ENCODE measurements at regions not wholly inside any gene's neighbourhood (a gene's known extent, or its start where the extent isn't known, plus 50 kb on each side); places are given as distances from the start of the nearest gene placed in this dataset.
"Not testable (repeated sequence)": the region's sequence is repeated elsewhere in the genome, so short reads cannot be mapped to it uniquely, and the experiment has no call there.

- no peaks in the 10 kb centered on the region for H3K36me3 ChIP-seq (ENCODE audit: control insufficient read depth, insufficient read depth, low read length)
- DNase-seq, result no peak
- H3K27me3 ChIP-seq (ENCODE audit: control insufficient read depth, insufficient read depth, low read length), result peaks cover 4% of the 10 kb centered on the region
- H3K9me3 ChIP-seq (replicated peaks; ENCODE audit: control insufficient read depth, low read depth, low read length), result no peaks in the 10 kb centered on the region
- H3K4me1 ChIP-seq (ENCODE audit: control insufficient read depth, insufficient read depth, low read length), result no peaks in the 10 kb centered on the region
- 82% methylated on average over 6 of the region's 12 CpGs for WGBS (ENCODE audit: insufficient coverage)
- H3K27ac ChIP-seq (ENCODE audit: low read length), result no peak overlapping the region
- H3K4me3 ChIP-seq (ENCODE audit: low read length), result no peak overlapping the region
These were observed 265.2 kb upstream of the MSX2 start for GRCh38 chr5:174459071-174459702.

- DNase-seq, result no peak
- no peak overlapping the region for H3K4me3 ChIP-seq (ENCODE audit: low read length)
- 60% methylated on average over 7 of the region's 9 CpGs for WGBS (ENCODE audit: insufficient coverage)
- no peaks in the 10 kb centered on the region for H3K9me3 ChIP-seq (replicated peaks; ENCODE audit: control insufficient read depth, low read depth, low read length)
- no peaks in the 10 kb centered on the region for H3K36me3 ChIP-seq (ENCODE audit: control insufficient read depth, insufficient read depth, low read length)
- H3K4me1 ChIP-seq (ENCODE audit: control insufficient read depth, insufficient read depth, low read length), result no peaks in the 10 kb centered on the region
- H3K27ac ChIP-seq (ENCODE audit: low read length), result no peak overlapping the region
- peaks cover 4% of the 10 kb centered on the region for H3K27me3 ChIP-seq (ENCODE audit: control insufficient read depth, insufficient read depth, low read length)
These were observed 264.4 kb upstream of the MSX2 start for GRCh38 chr5:174459832-174460448.

- H3K4me3 ChIP-seq (ENCODE audit: low read length), result no peak overlapping the region
- WGBS (ENCODE audit: insufficient coverage), result no CpG with 5 or more reads among the region's 4 CpGs
- no peak for DNase-seq
These were observed 262.3 kb upstream of the MSX2 start for GRCh38 chr5:174462129-174462528.

DNA sequence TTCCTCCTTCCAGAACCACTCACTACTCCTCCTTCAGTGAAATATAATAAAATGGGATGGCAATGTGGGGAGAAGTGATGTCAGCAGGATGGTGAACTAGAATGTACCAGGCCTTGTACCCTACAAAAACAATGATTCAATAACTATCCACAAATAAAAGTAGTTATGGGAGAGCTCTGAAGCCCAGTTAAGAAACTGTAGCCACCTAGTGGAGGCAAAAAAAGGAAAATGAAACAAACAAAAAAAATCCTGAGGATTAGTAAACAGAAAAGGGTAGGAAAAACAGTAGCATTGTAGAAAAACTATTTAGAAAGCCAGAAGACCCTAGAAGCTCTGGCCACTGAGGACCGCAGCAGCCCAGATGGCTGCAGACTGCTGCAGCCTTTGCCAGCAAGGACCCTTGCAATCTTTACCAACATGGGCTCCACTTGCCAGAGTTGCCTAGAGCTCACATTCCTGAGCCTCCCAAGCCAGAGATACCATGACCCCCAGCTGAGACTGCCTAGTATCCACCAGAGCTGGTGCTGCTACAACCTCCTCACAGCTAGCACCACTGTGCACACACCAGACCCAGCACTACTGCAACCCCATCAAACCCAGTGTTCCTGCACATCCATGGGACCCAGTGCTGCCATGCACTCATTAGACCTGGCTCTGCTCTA, 259.7 kb upstream of the MSX2 start:
- no peak for DNase-seq
- Histone ChIP-seq H3K4me1 (ENCODE audit: control insufficient read depth, insufficient read depth, low read length) (no peaks in the 10 kb centered on the region), H3K4me3 (ENCODE audit: low read length) (no peak overlapping the region), H3K27me3 (ENCODE audit: control insufficient read depth, insufficient read depth, low read length) (peaks cover 4% of the 10 kb centered on the region), H3K9me3 (replicated peaks; ENCODE audit: control insufficient read depth, low read depth, low read length) (no peaks in the 10 kb centered on the region), H3K27ac (ENCODE audit: low read length) (no peak overlapping the region), H3K36me3 (ENCODE audit: control insufficient read depth, insufficient read depth, low read length) (no peaks in the 10 kb centered on the region)
- WGBS (ENCODE audit: insufficient coverage), result 91% methylated on average over 1 of the region's 1 CpG

More at GRCh38 chr5:174462129-174462528, 262.3 kb upstream of the MSX2 start:
- Histone ChIP-seq H3K9me3 (replicated peaks; ENCODE audit: control insufficient read depth, low read depth, low read length) (no peaks in the 10 kb centered on the region), H3K27me3 (ENCODE audit: control insufficient read depth, insufficient read depth, low read length) (peaks cover 4% of the 10 kb centered on the region), H3K27ac (ENCODE audit: low read length) (no peak overlapping the region), H3K36me3 (ENCODE audit: control insufficient read depth, insufficient read depth, low read length) (no peaks in the 10 kb centered on the region), H3K4me1 (ENCODE audit: control insufficient read depth, insufficient read depth, low read length) (no peaks in the 10 kb centered on the region)

DNA sequence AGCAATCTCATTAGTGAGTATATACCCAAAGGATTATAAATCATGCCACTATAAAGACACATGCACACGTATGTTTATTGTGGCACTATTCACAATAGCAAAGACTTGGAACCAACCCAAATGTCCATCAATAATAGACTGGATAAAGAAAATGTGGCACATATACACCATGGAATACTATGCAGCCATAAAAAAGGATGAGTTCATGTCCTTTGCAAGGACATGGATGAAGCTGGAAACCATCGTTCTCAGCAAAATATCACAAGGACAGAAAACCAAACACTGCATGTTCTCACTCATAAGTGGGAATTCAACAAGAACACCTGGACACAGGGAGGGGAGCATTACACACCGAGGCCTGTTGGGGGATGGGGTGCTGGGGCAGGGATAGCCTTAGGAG, 252.9 kb upstream of the MSX2 start:
- H3K4me3 ChIP-seq (ENCODE audit: low read length); DNase-seq; H3K27ac ChIP-seq (ENCODE audit: low read length); H3K27me3 ChIP-seq (ENCODE audit: control insufficient read depth, insufficient read depth, low read length); H3K4me1 ChIP-seq (ENCODE audit: control insufficient read depth, insufficient read depth, low read length); H3K9me3 ChIP-seq (replicated peaks; ENCODE audit: control insufficient read depth, low read depth, low read length); H3K36me3 ChIP-seq (ENCODE audit: control insufficient read depth, insufficient read depth, low read length): not testable (repeated sequence)
- WGBS (ENCODE audit: insufficient coverage), result no CpG with 5 or more reads among the region's 3 CpGs

DNA sequence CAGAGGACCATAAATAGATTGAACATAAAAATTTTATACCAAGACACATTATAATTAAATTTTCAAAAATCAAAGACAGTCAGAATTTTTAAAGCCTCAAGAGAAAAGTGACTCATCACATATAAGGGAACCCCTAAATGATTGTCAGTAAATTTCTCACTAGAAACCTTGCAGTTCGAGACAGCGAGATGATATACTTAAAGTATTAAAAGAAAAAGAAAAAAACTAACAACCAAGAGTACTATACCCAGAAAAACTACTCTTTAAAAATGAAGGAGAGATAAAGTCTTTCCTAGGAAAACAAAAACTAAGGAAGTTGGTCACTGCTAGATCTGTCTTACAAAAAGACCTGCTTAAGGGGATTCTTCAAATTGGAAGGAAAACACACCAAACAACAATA, 251.4 kb upstream of the MSX2 start:
- no peak for DNase-seq
- H3K36me3 ChIP-seq (ENCODE audit: control insufficient read depth, insufficient read depth, low read length), result no peaks in the 10 kb centered on the region
- no peak overlapping the region for H3K27ac ChIP-seq (ENCODE audit: low read length)
- H3K4me1 ChIP-seq (ENCODE audit: control insufficient read depth, insufficient read depth, low read length), result no peaks in the 10 kb centered on the region
- no peaks in the 10 kb centered on the region for H3K27me3 ChIP-seq (ENCODE audit: control insufficient read depth, insufficient read depth, low read length)
- H3K4me3 ChIP-seq (ENCODE audit: low read length), result no peak overlapping the region
- no peaks in the 10 kb centered on the region for H3K9me3 ChIP-seq (replicated peaks; ENCODE audit: control insufficient read depth, low read depth, low read length)
- WGBS (ENCODE audit: insufficient coverage), result no CpG with 5 or more reads among the region's 2 CpGs

DNA sequence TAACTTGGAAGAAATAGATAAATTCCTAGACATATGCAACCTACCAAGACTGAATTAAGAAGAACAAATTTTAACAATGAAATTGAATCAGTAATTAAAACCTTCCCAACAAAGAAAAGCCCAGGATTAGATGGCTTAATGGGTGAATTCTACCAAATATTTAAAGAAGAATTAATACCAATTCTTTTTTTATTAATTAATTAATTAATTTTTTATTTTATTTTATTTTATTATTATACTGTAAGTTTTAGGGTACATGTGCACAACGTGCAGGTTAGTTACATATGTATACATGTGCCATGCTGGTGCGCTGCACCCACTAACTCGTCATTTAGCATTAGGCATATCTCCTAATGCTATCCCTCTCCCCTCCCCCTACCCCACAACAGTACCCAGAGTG, 248.4 kb upstream of the MSX2 start:
- not testable (repeated sequence) for DNase-seq; H3K4me1 ChIP-seq (ENCODE audit: control insufficient read depth, insufficient read depth, low read length); H3K9me3 ChIP-seq (replicated peaks; ENCODE audit: control insufficient read depth, low read depth, low read length); H3K27ac ChIP-seq (ENCODE audit: low read length); H3K36me3 ChIP-seq (ENCODE audit: control insufficient read depth, insufficient read depth, low read length); H3K27me3 ChIP-seq (ENCODE audit: control insufficient read depth, insufficient read depth, low read length); H3K4me3 ChIP-seq (ENCODE audit: low read length)
- no CpG with 5 or more reads among the region's 3 CpGs for WGBS (ENCODE audit: insufficient coverage)

DNA sequence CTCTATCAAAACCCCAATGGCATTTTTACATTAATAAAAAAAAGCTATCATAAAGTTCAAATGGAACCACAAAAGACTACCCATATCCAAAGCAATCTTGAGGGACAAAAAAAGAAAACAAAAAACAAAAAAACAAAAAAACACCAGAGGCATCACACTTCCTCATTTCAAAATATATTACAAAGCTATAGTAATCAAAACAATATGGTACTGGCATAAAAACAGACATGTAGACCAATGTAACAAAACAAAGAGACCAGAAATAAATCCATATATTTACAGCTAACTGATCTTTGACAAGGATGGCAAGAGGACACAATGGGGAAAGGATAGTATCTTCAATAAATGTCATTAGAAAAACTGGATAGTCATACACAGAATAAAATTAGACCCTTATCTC, 245.1 kb upstream of the MSX2 start:
- H3K36me3 ChIP-seq (ENCODE audit: control insufficient read depth, insufficient read depth, low read length), result no peaks in the 10 kb centered on the region
- DNase-seq, result no peak
- no peak overlapping the region for H3K4me3 ChIP-seq (ENCODE audit: low read length)
- H3K4me1 ChIP-seq (ENCODE audit: control insufficient read depth, insufficient read depth, low read length), result no peaks in the 10 kb centered on the region
- H3K9me3 ChIP-seq (replicated peaks; ENCODE audit: control insufficient read depth, low read depth, low read length), result no peaks in the 10 kb centered on the region
- H3K27ac ChIP-seq (ENCODE audit: low read length), result no peak overlapping the region
- H3K27me3 ChIP-seq (ENCODE audit: control insufficient read depth, insufficient read depth, low read length), result peaks cover 6% of the 10 kb centered on the region

DNA sequence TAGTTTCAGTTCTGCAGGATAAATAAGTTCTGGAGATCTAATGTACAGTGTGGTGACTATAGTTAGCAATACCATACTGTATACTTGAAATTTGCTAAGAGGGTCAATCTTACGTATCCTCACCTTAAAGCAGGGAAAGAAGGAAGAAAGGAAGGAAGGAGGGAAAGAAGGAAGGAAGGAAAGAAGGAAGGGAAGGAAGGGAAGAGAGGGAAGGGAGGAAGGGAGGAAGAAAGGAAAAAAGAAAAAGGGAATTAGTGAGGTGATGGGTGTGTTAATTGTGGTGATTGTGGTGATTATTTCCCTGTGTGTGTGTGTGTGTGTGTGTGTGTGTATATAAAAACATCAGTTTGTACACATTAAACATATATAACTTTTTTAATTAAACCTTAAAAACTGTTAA, 242.6 kb upstream of the MSX2 start:
- no peaks in the 10 kb centered on the region for H3K36me3 ChIP-seq (ENCODE audit: control insufficient read depth, insufficient read depth, low read length)
- no peak for DNase-seq
- H3K4me1 ChIP-seq (ENCODE audit: control insufficient read depth, insufficient read depth, low read length), result no peaks in the 10 kb centered on the region
- no peak overlapping the region for H3K27ac ChIP-seq (ENCODE audit: low read length)
- no peaks in the 10 kb centered on the region for H3K9me3 ChIP-seq (replicated peaks; ENCODE audit: control insufficient read depth, low read depth, low read length)
- no CpG with 5 or more reads among the region's 1 CpG for WGBS (ENCODE audit: insufficient coverage)
- H3K4me3 ChIP-seq (ENCODE audit: low read length), result no peak overlapping the region
- peaks cover 6% of the 10 kb centered on the region for H3K27me3 ChIP-seq (ENCODE audit: control insufficient read depth, insufficient read depth, low read length)

DNA sequence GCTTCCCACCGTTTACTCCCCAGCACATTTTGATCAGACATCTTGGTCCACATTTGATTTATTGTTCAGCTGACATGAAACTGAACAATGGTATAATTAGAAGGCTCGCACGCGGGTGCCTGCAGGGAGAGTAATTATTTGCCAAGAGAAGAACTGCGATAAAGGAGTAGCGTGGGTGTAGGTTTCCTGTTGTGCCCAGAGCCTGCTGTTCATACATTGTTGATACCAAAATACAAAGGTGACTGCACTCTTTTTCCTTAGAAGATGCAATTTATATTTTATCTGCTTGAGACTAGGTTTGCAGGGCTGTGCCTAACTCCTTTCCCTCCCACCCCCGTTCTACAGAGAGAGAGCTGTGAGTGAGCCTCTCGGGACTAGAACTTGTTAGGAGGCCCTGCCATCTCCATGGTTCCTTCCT, 241.8 kb upstream of the MSX2 start:
- no peak overlapping the region for H3K4me3 ChIP-seq (ENCODE audit: low read length)
- DNase-seq, result no peak
- peaks cover 6% of the 10 kb centered on the region for H3K27me3 ChIP-seq (ENCODE audit: control insufficient read depth, insufficient read depth, low read length)
- no peaks in the 10 kb centered on the region for H3K36me3 ChIP-seq (ENCODE audit: control insufficient read depth, insufficient read depth, low read length)
- 53% methylated on average over 2 of the region's 8 CpGs for WGBS (ENCODE audit: insufficient coverage)
- H3K9me3 ChIP-seq (replicated peaks; ENCODE audit: control insufficient read depth, low read depth, low read length), result no peaks in the 10 kb centered on the region
- H3K4me1 ChIP-seq (ENCODE audit: control insufficient read depth, insufficient read depth, low read length), result no peaks in the 10 kb centered on the region
- H3K27ac ChIP-seq (ENCODE audit: low read length), result no peak overlapping the region
